WTC11 (cell line): ENCODE measurements at regions not wholly inside any gene's neighbourhood (a gene's known extent, or its start where the extent isn't known, plus 50 kb on each side); places are given as distances from the start of the nearest gene placed in this dataset.

Source experiments
- CBFB ChIP-seq: sonication (generic); formaldehyde crosslinking; IDR thresholded peaks from 2 replicates; pipeline ENCODE4 v1.8.1; 2022; ENCODE audit warnings: mild to moderate bottlenecking, low read depth, missing genetic modification reagents
- FOXP1 ChIP-seq: sonication (generic); formaldehyde crosslinking; IDR thresholded peaks from 2 replicates; pipeline ENCODE4 v1.8.0; 2022; ENCODE audit warnings: missing genetic modification reagents, mild to moderate bottlenecking, moderate library complexity, borderline replicate concordance
- IRF2 ChIP-seq: sonication (generic); formaldehyde crosslinking; IDR thresholded peaks from 2 replicates; pipeline ENCODE4 v1.8.0; 2022; ENCODE audit warnings: low read depth, missing genetic modification reagents, borderline replicate concordance
- JUN ChIP-seq: sonication (generic); formaldehyde crosslinking; IDR thresholded peaks from 2 replicates; pipeline ENCODE4 v1.8.0; 2023; ENCODE audit warnings: mild to moderate bottlenecking, missing genetic modification reagents
- NFYB ChIP-seq: sonication (generic); formaldehyde crosslinking; conservative IDR thresholded peaks from 2 replicates; pipeline ENCODE4 v1.8.0; 2022; ENCODE audit warnings: low read depth, missing genetic modification reagents
- NR3C1 ChIP-seq: sonication (generic); formaldehyde crosslinking; conservative IDR thresholded peaks from 2 replicates; pipeline ENCODE4 v1.8.1; 2023; ENCODE audit warnings: low read depth, mild to moderate bottlenecking, missing genetic modification reagents
- ZNF263 ChIP-seq: sonication (generic); formaldehyde crosslinking; IDR thresholded peaks from 2 replicates; pipeline ENCODE4 v1.8.1; 2022; ENCODE audit warnings: low read depth, mild to moderate bottlenecking, moderate library complexity, missing genetic modification reagents
- ZNF396 ChIP-seq: fragments of 250-450 bp; sonication (Bioruptor Pico); IDR thresholded peaks from 2 replicates; pipeline ENCODE4 v1.8.0; 2021; ENCODE audit warnings: mild to moderate bottlenecking, moderate library complexity, borderline replicate concordance
- TF ChIP-seq, protein P1 (sequence below): fragments of 200-600 bp; IDR thresholded peaks from 2 replicates; pipeline ENCODE4 v1.8.0; 2022; ENCODE audit warnings: antibody characterized with exemption
- TF ChIP-seq, protein P2 (sequence below): sonication (generic); formaldehyde crosslinking; IDR thresholded peaks from 2 replicates; pipeline ENCODE4 v1.8.0; 2022; ENCODE audit warnings: mild to moderate bottlenecking, missing genetic modification reagents
- TF ChIP-seq, protein P3 (sequence below): sonication (generic); formaldehyde crosslinking; conservative IDR thresholded peaks from 2 replicates; pipeline ENCODE4 v1.8.1; 2022; ENCODE audit warnings: mild to moderate bottlenecking, missing genetic modification reagents
- TF ChIP-seq, protein P4 (sequence below): sonication (generic); formaldehyde crosslinking; conservative IDR thresholded peaks from 2 replicates; pipeline ENCODE4 v1.8.1; 2023; ENCODE audit warnings: mild to moderate bottlenecking, low read depth, missing genetic modification reagents, moderate library complexity
- TF ChIP-seq, protein P5 (sequence below): sonication (generic); formaldehyde crosslinking; IDR thresholded peaks from 2 replicates; pipeline ENCODE4 v1.8.1; 2023; ENCODE audit warnings: mild to moderate bottlenecking, moderate library complexity, missing genetic modification reagents

DNA sequence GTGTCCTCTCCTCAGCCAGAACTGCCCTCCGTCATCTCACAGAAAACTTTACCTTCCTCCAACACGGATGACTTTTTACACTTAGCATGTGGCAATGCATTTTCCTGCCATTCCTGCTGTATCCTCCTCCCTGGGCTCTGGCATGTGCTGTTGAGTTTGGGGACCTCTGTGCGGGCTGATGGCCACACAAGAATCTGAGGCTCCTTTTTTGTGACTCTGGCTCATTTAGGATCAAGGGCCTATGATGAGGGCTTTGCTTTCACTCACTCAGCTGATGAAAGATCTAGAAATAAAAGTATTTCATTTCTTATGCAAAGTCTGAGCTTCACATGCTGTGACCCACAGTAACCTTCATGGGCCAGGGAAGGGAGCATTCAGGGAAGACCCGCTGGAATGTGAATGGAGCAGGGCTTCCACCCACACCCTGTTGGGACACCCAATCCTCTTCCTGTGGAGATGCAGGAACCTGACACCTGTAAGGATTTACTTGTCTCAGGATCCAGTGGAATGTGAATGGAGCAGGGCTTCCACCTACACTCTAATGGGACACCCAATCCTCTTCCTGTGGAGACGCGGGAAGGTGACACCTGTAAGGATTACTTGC is 500.3 kb upstream of the MKI67 start:
- TF ChIP-seq, protein P1, sequence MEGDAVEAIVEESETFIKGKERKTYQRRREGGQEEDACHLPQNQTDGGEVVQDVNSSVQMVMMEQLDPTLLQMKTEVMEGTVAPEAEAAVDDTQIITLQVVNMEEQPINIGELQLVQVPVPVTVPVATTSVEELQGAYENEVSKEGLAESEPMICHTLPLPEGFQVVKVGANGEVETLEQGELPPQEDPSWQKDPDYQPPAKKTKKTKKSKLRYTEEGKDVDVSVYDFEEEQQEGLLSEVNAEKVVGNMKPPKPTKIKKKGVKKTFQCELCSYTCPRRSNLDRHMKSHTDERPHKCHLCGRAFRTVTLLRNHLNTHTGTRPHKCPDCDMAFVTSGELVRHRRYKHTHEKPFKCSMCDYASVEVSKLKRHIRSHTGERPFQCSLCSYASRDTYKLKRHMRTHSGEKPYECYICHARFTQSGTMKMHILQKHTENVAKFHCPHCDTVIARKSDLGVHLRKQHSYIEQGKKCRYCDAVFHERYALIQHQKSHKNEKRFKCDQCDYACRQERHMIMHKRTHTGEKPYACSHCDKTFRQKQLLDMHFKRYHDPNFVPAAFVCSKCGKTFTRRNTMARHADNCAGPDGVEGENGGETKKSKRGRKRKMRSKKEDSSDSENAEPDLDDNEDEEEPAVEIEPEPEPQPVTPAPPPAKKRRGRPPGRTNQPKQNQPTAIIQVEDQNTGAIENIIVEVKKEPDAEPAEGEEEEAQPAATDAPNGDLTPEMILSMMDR = no peak
- peak; percentile 26; the same call in 1 of the 2 replicates for TF ChIP-seq NFYB (CRISPR knock-in tag)
- TF ChIP-seq IRF2 (CRISPR knock-in tag) = no peak
- no peak for TF ChIP-seq JUN
- no peak for TF ChIP-seq NR3C1 (CRISPR knock-in tag)
- TF ChIP-seq, protein P2, sequence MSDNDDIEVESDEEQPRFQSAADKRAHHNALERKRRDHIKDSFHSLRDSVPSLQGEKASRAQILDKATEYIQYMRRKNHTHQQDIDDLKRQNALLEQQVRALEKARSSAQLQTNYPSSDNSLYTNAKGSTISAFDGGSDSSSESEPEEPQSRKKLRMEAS (CRISPR knock-in tag) = peak; percentile 57
- TF ChIP-seq CBFB (CRISPR knock-in tag) = no peak
- no peak for TF ChIP-seq FOXP1
- TF ChIP-seq ZNF396 (CRISPR knock-in tag) = no peak
- TF ChIP-seq, protein P3, sequence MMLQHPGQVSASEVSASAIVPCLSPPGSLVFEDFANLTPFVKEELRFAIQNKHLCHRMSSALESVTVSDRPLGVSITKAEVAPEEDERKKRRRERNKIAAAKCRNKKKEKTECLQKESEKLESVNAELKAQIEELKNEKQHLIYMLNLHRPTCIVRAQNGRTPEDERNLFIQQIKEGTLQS (CRISPR knock-in tag) = no peak
- TF ChIP-seq, protein P4, sequence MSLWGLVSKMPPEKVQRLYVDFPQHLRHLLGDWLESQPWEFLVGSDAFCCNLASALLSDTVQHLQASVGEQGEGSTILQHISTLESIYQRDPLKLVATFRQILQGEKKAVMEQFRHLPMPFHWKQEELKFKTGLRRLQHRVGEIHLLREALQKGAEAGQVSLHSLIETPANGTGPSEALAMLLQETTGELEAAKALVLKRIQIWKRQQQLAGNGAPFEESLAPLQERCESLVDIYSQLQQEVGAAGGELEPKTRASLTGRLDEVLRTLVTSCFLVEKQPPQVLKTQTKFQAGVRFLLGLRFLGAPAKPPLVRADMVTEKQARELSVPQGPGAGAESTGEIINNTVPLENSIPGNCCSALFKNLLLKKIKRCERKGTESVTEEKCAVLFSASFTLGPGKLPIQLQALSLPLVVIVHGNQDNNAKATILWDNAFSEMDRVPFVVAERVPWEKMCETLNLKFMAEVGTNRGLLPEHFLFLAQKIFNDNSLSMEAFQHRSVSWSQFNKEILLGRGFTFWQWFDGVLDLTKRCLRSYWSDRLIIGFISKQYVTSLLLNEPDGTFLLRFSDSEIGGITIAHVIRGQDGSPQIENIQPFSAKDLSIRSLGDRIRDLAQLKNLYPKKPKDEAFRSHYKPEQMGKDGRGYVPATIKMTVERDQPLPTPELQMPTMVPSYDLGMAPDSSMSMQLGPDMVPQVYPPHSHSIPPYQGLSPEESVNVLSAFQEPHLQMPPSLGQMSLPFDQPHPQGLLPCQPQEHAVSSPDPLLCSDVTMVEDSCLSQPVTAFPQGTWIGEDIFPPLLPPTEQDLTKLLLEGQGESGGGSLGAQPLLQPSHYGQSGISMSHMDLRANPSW = no peak
- no peak for TF ChIP-seq ZNF263 (CRISPR knock-in tag)
- TF ChIP-seq, protein P5, sequence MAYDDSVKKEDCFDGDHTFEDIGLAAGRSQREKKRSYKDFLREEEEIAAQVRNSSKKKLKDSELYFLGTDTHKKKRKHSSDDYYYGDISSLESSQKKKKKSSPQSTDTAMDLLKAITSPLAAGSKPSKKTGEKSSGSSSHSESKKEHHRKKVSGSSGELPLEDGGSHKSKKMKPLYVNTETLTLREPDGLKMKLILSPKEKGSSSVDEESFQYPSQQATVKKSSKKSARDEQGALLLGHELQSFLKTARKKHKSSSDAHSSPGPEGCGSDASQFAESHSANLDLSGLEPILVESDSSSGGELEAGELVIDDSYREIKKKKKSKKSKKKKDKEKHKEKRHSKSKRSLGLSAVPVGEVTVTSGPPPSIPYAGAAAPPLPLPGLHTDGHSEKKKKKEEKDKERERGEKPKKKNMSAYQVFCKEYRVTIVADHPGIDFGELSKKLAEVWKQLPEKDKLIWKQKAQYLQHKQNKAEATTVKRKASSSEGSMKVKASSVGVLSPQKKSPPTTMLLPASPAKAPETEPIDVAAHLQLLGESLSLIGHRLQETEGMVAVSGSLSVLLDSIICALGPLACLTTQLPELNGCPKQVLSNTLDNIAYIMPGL = no peak
